HepG2 (cell line): ENCODE measurements at regions not wholly inside any gene's neighbourhood (a gene's known extent, or its start where the extent isn't known, plus 50 kb on each side); places are given as distances from the start of the nearest gene placed in this dataset.

Experiments
- FOXO1 ChIP-seq: sonication (generic); formaldehyde crosslinking; IDR thresholded peaks from 2 replicates; pipeline ENCODE4 v1.4.0; 2020; ENCODE audit warnings: missing genetic modification reagents
- U2AF2 ChIP-seq: fragments of 200-400 bp; formaldehyde crosslinking; IDR thresholded peaks from 2 replicates; pipeline ENCODE4 v1.6.1; 2017; ENCODE audit warnings: low read depth, mild to moderate bottlenecking, low read length
- TF ChIP-seq, protein P1 (sequence below): sonication (generic); formaldehyde crosslinking; IDR thresholded peaks from 2 replicates; pipeline ENCODE4 v1.4.0; 2020; ENCODE audit warnings: low read depth, mild to moderate bottlenecking, missing genetic modification reagents

DNA sequence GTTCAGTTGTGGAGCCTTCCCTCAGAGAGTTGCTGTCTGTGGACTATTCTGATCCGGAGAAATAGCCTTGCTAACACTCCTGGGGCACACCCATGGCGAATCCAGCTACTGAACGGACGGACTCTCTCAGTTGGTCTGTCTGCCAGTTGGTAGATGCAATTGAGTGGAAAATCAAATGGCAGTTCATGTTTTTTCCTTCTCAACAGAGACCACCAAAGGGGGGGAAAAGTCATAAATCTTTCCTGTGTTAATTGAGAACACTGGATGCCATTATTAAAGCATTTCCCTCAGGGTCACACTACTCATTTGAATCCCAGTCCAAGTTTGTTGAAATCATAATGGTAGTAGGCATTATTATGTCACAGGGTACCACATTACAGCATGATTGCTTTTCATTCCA lies 354.3 kb upstream of the FAR2 start:
- TF ChIP-seq FOXO1 (no peak), U2AF2 (no peak)
- TF ChIP-seq, protein P1, sequence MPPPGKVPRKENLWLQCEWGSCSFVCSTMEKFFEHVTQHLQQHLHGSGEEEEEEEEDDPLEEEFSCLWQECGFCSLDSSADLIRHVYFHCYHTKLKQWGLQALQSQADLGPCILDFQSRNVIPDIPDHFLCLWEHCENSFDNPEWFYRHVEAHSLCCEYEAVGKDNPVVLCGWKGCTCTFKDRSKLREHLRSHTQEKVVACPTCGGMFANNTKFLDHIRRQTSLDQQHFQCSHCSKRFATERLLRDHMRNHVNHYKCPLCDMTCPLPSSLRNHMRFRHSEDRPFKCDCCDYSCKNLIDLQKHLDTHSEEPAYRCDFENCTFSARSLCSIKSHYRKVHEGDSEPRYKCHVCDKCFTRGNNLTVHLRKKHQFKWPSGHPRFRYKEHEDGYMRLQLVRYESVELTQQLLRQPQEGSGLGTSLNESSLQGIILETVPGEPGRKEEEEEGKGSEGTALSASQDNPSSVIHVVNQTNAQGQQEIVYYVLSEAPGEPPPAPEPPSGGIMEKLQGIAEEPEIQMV, result no peak
